Lung (tissue), 11 donors: ENCODE measurements at regions not wholly inside any gene's neighbourhood (a gene's known extent, or its start where the extent isn't known, plus 50 kb on each side); places are given as distances from the start of the nearest gene placed in this dataset.

Experiments used
- ATAC-seq: fragments of 200-7000 bp; cut with Tn5 transposase; one replicate; pipeline ENCODE4 v1.9.1; 2020; ENCODE audit warnings: moderate number of reproducible peaks; ENCODE audit not compliant: insufficient read depth, low FRiP score
- DNase-seq, 3 donors: peaks; one replicate each; pipeline ENCODE4 v3.0.0-alpha.2; 2013 to 2017
- H3K27ac ChIP-seq, 2 donors: one replicate each; pipeline ENCODE4 v1.5.1; 2013; ENCODE audit warnings: mild to moderate bottlenecking in 2 of 2, moderate library complexity in 2 of 2, control low read depth in 1 of 2, inconsistent platforms in 1 of 2, low read depth in 1 of 2, low read length in 1 of 2
- H3K27me3 ChIP-seq, 3 donors: one replicate each; pipeline ENCODE4 v1.5.1; 2013; ENCODE audit warnings: low read length in 2 of 3; ENCODE audit not compliant: control insufficient read depth in 3 of 3, insufficient read depth in 3 of 3
- H3K36me3 ChIP-seq, 4 donors: one replicate each; pipeline ENCODE4 v1.5.1; 2013; ENCODE audit warnings: low read length in 4 of 4, mild to moderate bottlenecking in 1 of 4, moderate library complexity in 1 of 4; ENCODE audit not compliant: control insufficient read depth in 4 of 4, insufficient read depth in 4 of 4
- H3K4me1 ChIP-seq, 5 donors: one replicate each; pipeline ENCODE4 v1.5.1; 2013; ENCODE audit warnings: low read length in 5 of 5, mild to moderate bottlenecking in 2 of 5, moderate library complexity in 1 of 5; ENCODE audit not compliant: control insufficient read depth in 5 of 5, insufficient read depth in 5 of 5
- H3K4me3 ChIP-seq: one replicate; pipeline ENCODE4 v1.5.1; 2013; ENCODE audit warnings: mild to moderate bottlenecking, control low read depth, moderate library complexity
- H3K9ac ChIP-seq, 2 donors: one replicate each; pipeline ENCODE4 v1.5.1; 2013; ENCODE audit warnings: low read length in 2 of 2, control low read depth in 1 of 2; ENCODE audit not compliant: insufficient read depth in 1 of 2
- H3K9me3 ChIP-seq, 4 donors: one replicate each; pipeline ENCODE4 v1.5.1; 2013; ENCODE audit warnings: low read length in 3 of 4, mild to moderate bottlenecking in 1 of 4, moderate library complexity in 1 of 4; ENCODE audit not compliant: control insufficient read depth in 4 of 4, insufficient read depth in 3 of 4
- CTCF ChIP-seq: IDR thresholded peaks from 2 replicates; pipeline ENCODE4 v1.5.1; 2012; ENCODE audit warnings: mild to moderate bottlenecking; ENCODE audit errors: control extremely low read depth, extremely low read depth
- WGBS, 2 donors: extraction: QIAGEN DNeasy Blood & Tissue Kit; methylation state at CpG; one replicate each; pipeline ENCODE4 v1.1.7; 2013; 5-methylcytosine and 5-hydroxymethylcytosine counted together
- donor health status: control.
- donor health status: control.
- donor health status: Bipolar disorder and iron deficiency.
- donor health status: healthy.
- donor health status: DM: yes; HTN: yes; CAD: no.

GRCh38 chr15:47184003-47184907 lies 533.0 kb upstream of the SEMA6D start:
- Histone ChIP-seq H3K36me3 (no peaks in the 10 kb centered on the region), H3K27ac (no peak overlapping the region), H3K4me1 (peaks cover 4 to 9% (median 6%) of the 10 kb centered on the region in 5 donors), H3K27me3 (peaks cover 0 to 41% (median 22%) of the 10 kb centered on the region in 3 donors), H3K9me3 (no peaks in the 10 kb centered on the region), H3K4me3 (peak overlapping the region; percentile 11), H3K9ac (no peak overlapping the region)
- TF ChIP-seq CTCF: no peak
- DNase-seq: peak; percentile 46 to 52 (median 49)
- ATAC-seq: no peak
- WGBS, 2 donors: 1 to 3% methylated on average over 84 of the region's 84 CpGs

GRCh38 chr15:47184908-47185801 lies 532.1 kb upstream of the SEMA6D start:
- no peak for ATAC-seq
- H3K4me1 ChIP-seq: peaks cover 4 to 12% (median 6%) of the 10 kb centered on the region in 5 donors
- H3K27ac ChIP-seq: no peak overlapping the region
- H3K36me3 ChIP-seq: no peaks in the 10 kb centered on the region
- H3K9me3 ChIP-seq: no peaks in the 10 kb centered on the region
- H3K27me3 ChIP-seq: peaks cover 0 to 41% (median 22%) of the 10 kb centered on the region in 3 donors
- no peak overlapping the region for H3K9ac ChIP-seq
- DNase-seq: peak in 2 of 3 donors; percentile 26 to 32
- H3K4me3 ChIP-seq: peak overlapping the region; percentile 11
- no peak for TF ChIP-seq CTCF
- WGBS, 2 donors: 6 to 8% methylated on average over 36 of the region's 36 CpGs

GRCh38 chr15:47186075-47186474 lies 531.2 kb upstream of the SEMA6D start:
- Histone ChIP-seq H3K4me1 (peaks cover 4 to 12% (median 6%) of the 10 kb centered on the region in 5 donors), H3K9ac (no peak overlapping the region), H3K27ac (no peak overlapping the region), H3K27me3 (peaks cover 0 to 41% (median 22%) of the 10 kb centered on the region in 3 donors), H3K36me3 (no peaks in the 10 kb centered on the region), H3K9me3 (no peaks in the 10 kb centered on the region), H3K4me3 (no peak overlapping the region)
- no peak for ATAC-seq
- 92 to 95% methylated on average over 3 of the region's 3 CpGs for WGBS, 2 donors
- no peak for TF ChIP-seq CTCF
- no peak for DNase-seq
